ENCODE measurements at regions not wholly inside any gene's neighbourhood (a gene's known extent, or its start where the extent isn't known, plus 50 kb on each side); places are given as distances from the start of the nearest gene placed in this dataset.

DNA sequence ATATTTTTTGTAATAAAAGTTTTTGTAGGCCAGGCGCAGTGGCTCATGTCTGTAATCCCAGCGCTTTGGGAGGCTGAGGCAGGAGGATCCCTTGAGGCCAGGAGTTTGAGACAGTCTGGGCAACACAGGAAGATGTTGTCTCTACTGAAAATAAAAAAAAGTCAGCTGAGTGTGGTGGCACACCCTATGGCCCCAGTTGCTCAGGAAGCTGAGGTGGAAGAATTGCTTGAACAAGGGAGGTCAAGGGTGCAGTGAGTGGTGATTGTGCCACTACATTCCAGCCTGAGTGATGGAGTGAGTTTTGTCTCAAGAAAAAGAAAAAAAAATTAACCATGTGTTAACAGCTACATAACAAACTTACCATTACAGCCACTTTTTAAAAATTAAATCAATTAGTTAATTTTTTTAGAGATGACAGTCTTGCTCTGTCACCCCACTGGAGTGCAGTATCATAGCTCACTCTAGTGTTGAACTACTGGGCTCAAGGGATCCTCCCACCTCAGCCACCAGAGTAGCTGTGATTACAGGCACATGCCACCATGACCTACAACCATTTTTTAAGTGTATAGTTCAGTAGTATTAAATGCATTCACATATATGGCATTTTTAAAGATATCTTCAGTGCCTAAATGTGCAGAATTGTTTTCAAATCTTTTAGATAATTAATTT, 67.2 kb upstream of the ACYP2 start:
- H3K4me1 Mint-ChIP-seq: no peaks in the 10 kb centered on the region
- no peaks in the 10 kb centered on the region for H3K79me2 ChIP-seq (ENCODE audit: insufficient read depth, low read length)
- H3K27me3 ChIP-seq (ENCODE audit: control insufficient read depth in 2 of 2, insufficient read depth in 2 of 2, low read length in 2 of 2): no peaks in the 10 kb centered on the region
- intact Hi-C loops (cut with micrococcal nuclease): no loop called here
- H3K36me3 Mint-ChIP-seq: peaks cover 0 to 5% of the 10 kb centered on the region in 2 donors
- 100% methylated on average over 1 of the region's 2 CpGs for WGBS (ENCODE audit: insufficient coverage)
- H3K9me3 Mint-ChIP-seq: peaks cover 4 to 20% (median 14%) of the 10 kb centered on the region in 7 donors
- no peaks in the 10 kb centered on the region for H3K27me3 Mint-ChIP-seq (ENCODE audit: low read depth in 3 of 3)
- DNase-seq: no peak
- no peak overlapping the region for H3K27ac Mint-ChIP-seq
- no peak overlapping the region for H3K4me3 ChIP-seq (replicated peaks in 1 of 3; ENCODE audit: low read depth in 2 of 3, low read length in 3 of 3)
- TF ChIP-seq CTCF (IDR thresholded peaks at IDR 0.05): no peak
- no peaks in the 10 kb centered on the region for H3K36me3 ChIP-seq (replicated peaks in 1 of 2; ENCODE audit: control insufficient read depth in 1 of 2, insufficient read depth in 2 of 2, low read length in 2 of 2)
- H2AFZ ChIP-seq (ENCODE audit: insufficient read depth, low read depth, low read length, poor library complexity, severe bottlenecking): no peak overlapping the region
- H3K4me2 ChIP-seq (replicated peaks; ENCODE audit: extremely low read depth, low read length, poor library complexity, severe bottlenecking): no peak overlapping the region
- peaks cover 12 to 14% of the 10 kb centered on the region in 2 donors for H3K9me3 ChIP-seq (replicated peaks in 1 of 2; ENCODE audit: control insufficient read depth in 1 of 2, insufficient read depth in 1 of 2, low read length in 2 of 2)
- no peak overlapping the region for H3K4me3 Mint-ChIP-seq
- no peak overlapping the region for H3K9ac ChIP-seq (ENCODE audit: insufficient read depth, low read length, poor library complexity, severe bottlenecking)
- no peaks in the 10 kb centered on the region for H3K4me1 ChIP-seq (ENCODE audit: control insufficient read depth in 1 of 2, insufficient read depth in 2 of 2, low read length in 2 of 2)
- H3K27ac ChIP-seq (ENCODE audit: low read depth in 1 of 2, low read length in 2 of 2): no peak overlapping the region
- no peaks in the 10 kb centered on the region for H4K20me1 ChIP-seq (ENCODE audit: insufficient read depth, low read length)

GRCh38 chr2:54047658-54048057, 67.8 kb upstream of the ACYP2 start:
- H3K79me2 ChIP-seq (ENCODE audit: insufficient read depth, low read length): no peaks in the 10 kb centered on the region
- H2AFZ ChIP-seq (ENCODE audit: insufficient read depth, low read depth, low read length, poor library complexity, severe bottlenecking): no peak overlapping the region
- Mint-ChIP-seq H3K4me1 (no peaks in the 10 kb centered on the region), H3K27me3 (ENCODE audit: low read depth in 3 of 3) (no peaks in the 10 kb centered on the region), H3K4me3 (no peak overlapping the region), H3K9me3 (peaks cover 4 to 20% (median 14%) of the 10 kb centered on the region in 7 donors), H3K36me3 (peaks cover under 1 to 5% of the 10 kb centered on the region in 2 donors), H3K27ac (no peak overlapping the region)
- H3K4me3 ChIP-seq (replicated peaks in 1 of 3; ENCODE audit: low read depth in 2 of 3, low read length in 3 of 3): no peak overlapping the region
- DNase-seq: no peak
- no peaks in the 10 kb centered on the region for H3K36me3 ChIP-seq (replicated peaks in 1 of 2; ENCODE audit: control insufficient read depth in 1 of 2, insufficient read depth in 2 of 2, low read length in 2 of 2)
- H3K9me3 ChIP-seq (replicated peaks in 1 of 2; ENCODE audit: control insufficient read depth in 1 of 2, insufficient read depth in 1 of 2, low read length in 2 of 2): peaks cover 12 to 14% of the 10 kb centered on the region in 2 donors
- WGBS (ENCODE audit: insufficient coverage): 88% methylated on average over 1 of the region's 3 CpGs
- H3K27me3 ChIP-seq (ENCODE audit: control insufficient read depth in 2 of 2, insufficient read depth in 2 of 2, low read length in 2 of 2): no peaks in the 10 kb centered on the region
- no peak for TF ChIP-seq CTCF (IDR thresholded peaks at IDR 0.05)
- no peak overlapping the region for H3K4me2 ChIP-seq (replicated peaks; ENCODE audit: extremely low read depth, low read length, poor library complexity, severe bottlenecking)
- H3K4me1 ChIP-seq (ENCODE audit: control insufficient read depth in 1 of 2, insufficient read depth in 2 of 2, low read length in 2 of 2): no peaks in the 10 kb centered on the region
- intact Hi-C loops (cut with micrococcal nuclease): no loop called here
- H3K27ac ChIP-seq (ENCODE audit: low read depth in 1 of 2, low read length in 2 of 2): no peak overlapping the region
- H3K9ac ChIP-seq (ENCODE audit: insufficient read depth, low read length, poor library complexity, severe bottlenecking): no peak overlapping the region
- H4K20me1 ChIP-seq (ENCODE audit: insufficient read depth, low read length): no peaks in the 10 kb centered on the region

Data from CD14-positive monocyte (primary cell).